ENCODE measurements at regions not wholly inside any gene's neighbourhood (a gene's known extent, or its start where the extent isn't known, plus 50 kb on each side); places are given as distances from the start of the nearest gene placed in this dataset.

GRCh38 chr6:111986651-111987050 is 67.3 kb upstream of the CCN6 start:
- no peak for TF ChIP-seq CTCF (IDR thresholded peaks at IDR 0.05)
- TF ChIP-seq POLR2A (IDR thresholded peaks at IDR 0.05): no peak

Measured in right lobe of liver (tissue), 4 donors.